ENCODE measurements at regions not wholly inside any gene's neighbourhood (a gene's known extent, or its start where the extent isn't known, plus 50 kb on each side); places are given as distances from the start of the nearest gene placed in this dataset.

GRCh38 chr12:9379023-9379742 lies 171.0 kb upstream of the PZP start:
- WGBS (ENCODE audit: insufficient coverage, low coverage, low lambda C conversion rate, missing lambda C conversion rate) = 90% methylated on average over 9 of the region's 11 CpGs
- intact Hi-C loops (cut with DNase I) = no loop called here
- Histone ChIP-seq H3K36me3 (no peaks in the 10 kb centered on the region), H3K27me3 (no peaks in the 10 kb centered on the region), H3K9me3 (no peaks in the 10 kb centered on the region), H3K4me3 (no peak overlapping the region), H3K4me1 (no peaks in the 10 kb centered on the region), H3K27ac (no peak overlapping the region)
- no peak for DNase-seq
- TF ChIP-seq, protein P1, sequence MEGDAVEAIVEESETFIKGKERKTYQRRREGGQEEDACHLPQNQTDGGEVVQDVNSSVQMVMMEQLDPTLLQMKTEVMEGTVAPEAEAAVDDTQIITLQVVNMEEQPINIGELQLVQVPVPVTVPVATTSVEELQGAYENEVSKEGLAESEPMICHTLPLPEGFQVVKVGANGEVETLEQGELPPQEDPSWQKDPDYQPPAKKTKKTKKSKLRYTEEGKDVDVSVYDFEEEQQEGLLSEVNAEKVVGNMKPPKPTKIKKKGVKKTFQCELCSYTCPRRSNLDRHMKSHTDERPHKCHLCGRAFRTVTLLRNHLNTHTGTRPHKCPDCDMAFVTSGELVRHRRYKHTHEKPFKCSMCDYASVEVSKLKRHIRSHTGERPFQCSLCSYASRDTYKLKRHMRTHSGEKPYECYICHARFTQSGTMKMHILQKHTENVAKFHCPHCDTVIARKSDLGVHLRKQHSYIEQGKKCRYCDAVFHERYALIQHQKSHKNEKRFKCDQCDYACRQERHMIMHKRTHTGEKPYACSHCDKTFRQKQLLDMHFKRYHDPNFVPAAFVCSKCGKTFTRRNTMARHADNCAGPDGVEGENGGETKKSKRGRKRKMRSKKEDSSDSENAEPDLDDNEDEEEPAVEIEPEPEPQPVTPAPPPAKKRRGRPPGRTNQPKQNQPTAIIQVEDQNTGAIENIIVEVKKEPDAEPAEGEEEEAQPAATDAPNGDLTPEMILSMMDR (IDR thresholded peaks at IDR 0.05) = no peak
- TF ChIP-seq POLR2A (IDR thresholded peaks at IDR 0.05) = no peak
- peak in 1 of 4 donors; percentile 13 for ATAC-seq

GRCh38 chr12:9378430-9378835 lies 170.2 kb upstream of the PZP start:
- H3K27ac ChIP-seq = no peak overlapping the region
- no peaks in the 10 kb centered on the region for H3K9me3 ChIP-seq
- H3K27me3 ChIP-seq = no peaks in the 10 kb centered on the region
- no peak for DNase-seq
- H3K4me3 ChIP-seq = no peak overlapping the region
- H3K36me3 ChIP-seq = no peaks in the 10 kb centered on the region
- 35% methylated on average over 4 of the region's 6 CpGs for WGBS (ENCODE audit: insufficient coverage, low coverage, low lambda C conversion rate, missing lambda C conversion rate)
- TF ChIP-seq POLR2A (IDR thresholded peaks at IDR 0.05) = no peak
- TF ChIP-seq, protein P1 (IDR thresholded peaks at IDR 0.05) = peak; percentile 13 to 50 (median 28)
- H3K4me1 ChIP-seq = no peaks in the 10 kb centered on the region
- intact Hi-C loops (cut with DNase I) = no loop called here
- peak; percentile 36 to 83 (median 72) for ATAC-seq

DNA sequence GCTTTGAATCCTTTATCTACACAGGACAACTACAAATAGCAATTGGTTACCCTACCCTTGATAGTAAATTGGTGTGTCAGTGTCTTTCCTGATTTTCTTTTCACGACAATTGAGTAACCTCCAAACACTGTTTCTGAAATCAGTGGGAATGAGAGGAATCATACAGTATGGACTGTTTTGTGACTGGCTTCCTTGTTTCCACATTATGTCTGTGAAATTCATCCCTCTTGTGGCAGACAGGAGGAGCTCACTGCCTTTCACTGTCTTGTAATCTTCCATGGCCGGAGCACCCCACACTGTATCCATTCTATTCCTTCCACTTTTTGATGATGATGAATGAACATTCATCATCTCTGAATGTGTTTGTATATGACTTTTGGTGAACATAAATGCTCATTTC lies 164.0 kb upstream of the PZP start:
- no peaks in the 10 kb centered on the region for H3K27me3 ChIP-seq
- intact Hi-C loops (cut with DNase I) = no loop called here
- TF ChIP-seq, protein P1 (IDR thresholded peaks at IDR 0.05) = peak; percentile 12 to 24 (median 24)
- TF ChIP-seq POLR2A (IDR thresholded peaks at IDR 0.05) = no peak
- 100% methylated on average over 1 of the region's 2 CpGs for WGBS (ENCODE audit: insufficient coverage, low coverage, low lambda C conversion rate, missing lambda C conversion rate)
- DNase-seq (no peak), ATAC-seq (peak; percentile 37 to 72 (median 50))
- H3K4me3 ChIP-seq = no peak overlapping the region
- H3K9me3 ChIP-seq = no peaks in the 10 kb centered on the region
- H3K27ac ChIP-seq = no peak overlapping the region
- H3K4me1 ChIP-seq = no peaks in the 10 kb centered on the region
- no peaks in the 10 kb centered on the region for H3K36me3 ChIP-seq

GRCh38 chr12:9367828-9368227 lies 159.6 kb upstream of the PZP start:
- no peaks in the 10 kb centered on the region for H3K4me1 ChIP-seq
- TF ChIP-seq, protein P1 (IDR thresholded peaks at IDR 0.05) = no peak
- TF ChIP-seq POLR2A (IDR thresholded peaks at IDR 0.05) = no peak
- no peak overlapping the region for H3K27ac ChIP-seq
- 64% methylated on average over 5 of the region's 5 CpGs for WGBS (ENCODE audit: insufficient coverage, low coverage, low lambda C conversion rate, missing lambda C conversion rate)
- intact Hi-C loops (cut with DNase I) = no loop called here
- ATAC-seq (no peak), DNase-seq (no peak)
- no peaks in the 10 kb centered on the region for H3K36me3 ChIP-seq
- no peaks in the 10 kb centered on the region for H3K27me3 ChIP-seq
- no peaks in the 10 kb centered on the region for H3K9me3 ChIP-seq
- H3K4me3 ChIP-seq = no peak overlapping the region
